ENCODE measurements at regions not wholly inside any gene's neighbourhood (a gene's known extent, or its start where the extent isn't known, plus 50 kb on each side); places are given as distances from the start of the nearest gene placed in this dataset.

DNA sequence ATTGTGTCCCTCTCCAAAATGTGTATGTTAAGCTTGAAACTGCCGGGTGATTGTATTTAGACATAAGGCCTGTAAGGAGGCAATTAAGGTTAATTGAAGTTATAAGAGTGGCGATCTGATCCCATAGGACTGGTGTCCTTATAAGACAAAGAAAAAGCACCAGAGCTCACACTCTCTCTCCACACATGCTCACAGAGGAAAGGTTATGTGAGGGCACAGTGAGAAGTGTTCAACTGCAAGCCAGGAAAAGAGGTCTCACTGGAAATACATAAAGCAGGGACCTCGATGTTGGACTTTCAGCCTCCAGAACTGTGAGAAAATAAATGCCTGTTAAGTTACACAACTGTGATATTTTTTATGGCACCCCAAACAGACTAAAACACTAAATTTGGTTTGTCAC lies 1233.8 kb upstream of the CNTN5 start:
- TF ChIP-seq, protein P1, sequence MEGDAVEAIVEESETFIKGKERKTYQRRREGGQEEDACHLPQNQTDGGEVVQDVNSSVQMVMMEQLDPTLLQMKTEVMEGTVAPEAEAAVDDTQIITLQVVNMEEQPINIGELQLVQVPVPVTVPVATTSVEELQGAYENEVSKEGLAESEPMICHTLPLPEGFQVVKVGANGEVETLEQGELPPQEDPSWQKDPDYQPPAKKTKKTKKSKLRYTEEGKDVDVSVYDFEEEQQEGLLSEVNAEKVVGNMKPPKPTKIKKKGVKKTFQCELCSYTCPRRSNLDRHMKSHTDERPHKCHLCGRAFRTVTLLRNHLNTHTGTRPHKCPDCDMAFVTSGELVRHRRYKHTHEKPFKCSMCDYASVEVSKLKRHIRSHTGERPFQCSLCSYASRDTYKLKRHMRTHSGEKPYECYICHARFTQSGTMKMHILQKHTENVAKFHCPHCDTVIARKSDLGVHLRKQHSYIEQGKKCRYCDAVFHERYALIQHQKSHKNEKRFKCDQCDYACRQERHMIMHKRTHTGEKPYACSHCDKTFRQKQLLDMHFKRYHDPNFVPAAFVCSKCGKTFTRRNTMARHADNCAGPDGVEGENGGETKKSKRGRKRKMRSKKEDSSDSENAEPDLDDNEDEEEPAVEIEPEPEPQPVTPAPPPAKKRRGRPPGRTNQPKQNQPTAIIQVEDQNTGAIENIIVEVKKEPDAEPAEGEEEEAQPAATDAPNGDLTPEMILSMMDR (IDR thresholded peaks at IDR 0.05) = no peak
- TF ChIP-seq POLR2A (IDR thresholded peaks at IDR 0.05) = no peak
- no peaks in the 10 kb centered on the region for H3K4me1 ChIP-seq
- H3K4me3 ChIP-seq = no peak overlapping the region
- H3K27ac ChIP-seq = no peak overlapping the region
- peaks cover 0 to 10% (median 0%) of the 10 kb centered on the region in 3 donors for H3K9me3 ChIP-seq
- no peaks in the 10 kb centered on the region for H3K36me3 ChIP-seq
- WGBS, 2 donors = 71 to 72% methylated on average over 1 to 3 of the region's 3 CpGs
- intact Hi-C loops (cut with DNase I) = no loop called here
- no peak for DNase-seq
- H3K27me3 ChIP-seq = no peaks in the 10 kb centered on the region

DNA sequence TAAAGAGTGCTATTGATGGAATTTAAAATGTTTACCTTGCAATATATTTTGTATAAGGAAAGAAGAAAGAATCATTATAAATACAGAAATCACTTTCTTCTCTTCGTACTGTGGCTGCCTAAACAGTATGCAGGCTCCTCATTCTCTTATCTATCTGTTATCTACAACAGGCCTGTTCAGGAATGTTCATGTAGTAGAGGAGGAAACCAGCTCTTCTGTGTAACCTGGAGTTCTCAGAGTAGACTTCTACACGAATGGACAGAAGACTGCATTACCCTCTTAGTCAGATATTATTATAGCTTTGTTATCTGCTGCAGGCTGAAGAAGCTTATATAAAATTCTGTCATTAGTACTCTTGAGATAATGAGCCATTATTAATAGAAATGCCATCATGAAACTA lies 1225.9 kb upstream of the CNTN5 start:
- Histone ChIP-seq H3K27me3 (no peaks in the 10 kb centered on the region), H3K4me3 (no peak overlapping the region), H3K9me3 (no peaks in the 10 kb centered on the region), H3K4me1 (no peaks in the 10 kb centered on the region), H3K27ac (no peak overlapping the region), H3K36me3 (no peaks in the 10 kb centered on the region)
- DNase-seq = no peak
- 47 to 52% methylated on average over 2 of the region's 2 CpGs for WGBS, 2 donors
- intact Hi-C loops (cut with DNase I) = no loop called here
- no peak for TF ChIP-seq POLR2A (IDR thresholded peaks at IDR 0.05)
- TF ChIP-seq, protein P1 (IDR thresholded peaks at IDR 0.05) = no peak

DNA sequence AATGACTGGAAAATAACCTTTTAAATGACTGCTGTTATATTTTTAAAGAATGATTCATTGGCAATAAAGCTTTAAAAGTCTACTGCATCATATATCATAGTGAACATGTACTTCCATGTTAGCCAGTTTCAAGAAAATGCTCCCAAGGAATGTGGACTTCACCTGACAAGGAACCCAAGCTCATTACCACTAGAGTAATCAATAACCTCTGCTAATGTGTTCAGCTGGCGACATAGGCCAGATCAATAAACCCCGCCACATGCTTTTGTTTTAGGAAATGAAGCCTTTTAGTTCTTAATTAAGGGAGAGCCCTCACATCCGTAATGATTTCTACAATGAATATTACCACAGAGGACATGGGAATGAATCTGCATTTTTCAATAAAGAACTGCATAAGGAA lies 1219.9 kb upstream of the CNTN5 start:
- 86 to 91% methylated on average over 3 of the region's 3 CpGs for WGBS, 2 donors
- no peaks in the 10 kb centered on the region for H3K36me3 ChIP-seq
- TF ChIP-seq POLR2A (IDR thresholded peaks at IDR 0.05) = no peak
- TF ChIP-seq, protein P1 (IDR thresholded peaks at IDR 0.05) = no peak
- H3K9me3 ChIP-seq = no peaks in the 10 kb centered on the region
- H3K4me3 ChIP-seq = no peak overlapping the region
- H3K27me3 ChIP-seq = no peaks in the 10 kb centered on the region
- no peaks in the 10 kb centered on the region for H3K4me1 ChIP-seq
- intact Hi-C loops (cut with DNase I) = no loop called here
- no peak overlapping the region for H3K27ac ChIP-seq
- no peak for DNase-seq

DNA sequence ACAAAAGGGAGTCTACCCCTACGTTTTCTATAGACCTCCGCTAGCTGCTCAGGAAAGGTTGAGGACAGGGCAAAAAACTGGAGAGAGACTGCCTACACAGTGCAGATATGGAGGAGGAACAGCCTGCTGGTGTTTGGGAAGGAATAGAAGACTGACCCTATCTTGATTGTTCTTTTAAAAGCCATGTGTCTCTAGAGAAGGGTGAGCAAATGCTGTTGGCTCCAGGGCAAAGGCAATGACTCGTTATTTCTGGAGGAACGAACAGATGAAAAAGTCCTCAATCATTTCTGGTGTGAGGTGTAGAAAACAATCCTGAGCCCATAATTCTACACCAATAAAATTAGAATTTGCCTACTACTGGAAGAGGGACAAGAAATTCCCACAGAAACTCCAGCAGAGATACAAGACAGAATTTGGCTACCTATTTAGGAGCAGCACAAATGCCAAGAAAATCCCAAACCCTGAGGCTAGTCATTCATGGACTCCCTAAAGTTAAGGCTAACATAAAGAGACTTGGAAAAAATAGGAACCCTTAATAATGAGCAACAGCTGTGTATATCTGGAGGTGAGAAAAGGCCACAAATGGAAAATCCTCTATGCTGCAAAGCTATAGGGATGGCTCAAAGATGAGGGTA lies 1206.3 kb upstream of the CNTN5 start:
- DNase-seq = no peak
- TF ChIP-seq POLR2A (IDR thresholded peaks at IDR 0.05) = no peak
- TF ChIP-seq, protein P1 (IDR thresholded peaks at IDR 0.05) = no peak
- Histone ChIP-seq H3K4me1 (no peaks in the 10 kb centered on the region), H3K4me3 (no peak overlapping the region), H3K36me3 (no peaks in the 10 kb centered on the region), H3K27me3 (no peaks in the 10 kb centered on the region), H3K9me3 (peaks cover 0 to 3% (median 0%) of the 10 kb centered on the region in 3 donors), H3K27ac (no peak overlapping the region)
- 43 to 63% methylated on average over 4 of the region's 4 CpGs for WGBS, 2 donors
- intact Hi-C loops (cut with DNase I) = no loop called here

DNA sequence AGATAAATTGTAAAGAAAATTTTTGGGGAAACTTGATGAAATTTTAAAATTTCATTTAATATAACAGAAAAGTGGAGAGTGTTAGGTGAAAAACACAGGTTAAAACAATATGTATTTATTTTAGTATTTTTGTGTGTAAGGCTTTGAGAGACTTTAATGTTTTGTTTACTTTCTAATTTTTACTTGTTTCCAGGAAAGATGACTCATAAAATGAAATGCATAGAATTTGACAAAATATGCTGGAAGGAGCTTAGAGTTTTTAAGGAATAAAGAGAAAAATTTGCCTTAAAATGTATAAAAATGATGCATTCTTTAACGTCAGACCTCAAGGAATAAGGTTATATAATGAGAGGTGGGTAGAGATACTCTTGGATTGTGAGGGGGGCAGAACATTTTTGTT lies 1205.1 kb upstream of the CNTN5 start:
- H3K9me3 ChIP-seq = peaks cover 0 to 3% (median 0%) of the 10 kb centered on the region in 3 donors
- H3K4me1 ChIP-seq = no peaks in the 10 kb centered on the region
- H3K36me3 ChIP-seq = no peaks in the 10 kb centered on the region
- H3K27me3 ChIP-seq = no peaks in the 10 kb centered on the region
- TF ChIP-seq POLR2A (IDR thresholded peaks at IDR 0.05) = no peak
- TF ChIP-seq, protein P1 (IDR thresholded peaks at IDR 0.05) = no peak
- 41 to 48% methylated on average over 1 of the region's 1 CpG for WGBS, 2 donors
- no peak overlapping the region for H3K4me3 ChIP-seq
- DNase-seq = no peak
- intact Hi-C loops (cut with DNase I) = no loop called here
- H3K27ac ChIP-seq = no peak overlapping the region

All from esophagus squamous epithelium (tissue), 5 donors.